ENCODE measurements at regions not wholly inside any gene's neighbourhood (a gene's known extent, or its start where the extent isn't known, plus 50 kb on each side); places are given as distances from the start of the nearest gene placed in this dataset.

DNA sequence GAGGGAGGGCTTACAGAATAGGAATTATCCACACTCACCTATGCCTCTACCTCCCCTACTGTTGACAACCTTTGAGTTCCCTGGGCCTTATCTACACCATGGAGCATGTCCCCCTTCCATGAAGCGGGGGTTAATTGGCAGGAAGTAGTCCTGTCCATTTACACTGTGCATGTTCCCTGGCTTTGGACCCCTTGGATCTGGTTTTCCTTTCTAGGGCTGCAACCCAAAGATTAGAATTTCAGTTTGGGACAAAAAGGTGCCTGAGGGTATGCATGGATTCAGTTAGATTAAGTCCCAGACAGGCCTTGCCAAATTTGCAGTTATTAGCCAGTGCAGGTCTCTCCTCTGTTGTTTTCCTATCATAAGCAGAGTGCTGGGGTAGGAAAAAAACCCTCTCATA lies 180.3 kb downstream of the CMPK2 start:
- Histone ChIP-seq H3K9ac (ENCODE audit: control insufficient read depth, extremely low read depth, insufficient read depth, low read length) (no peak overlapping the region), H3K36me3 (ENCODE audit: control insufficient read depth in 2 of 2, extremely low read depth in 1 of 2, insufficient read depth in 2 of 2, low read length in 2 of 2) (no peaks in the 10 kb centered on the region), H3K27me3 (ENCODE audit: control insufficient read depth, extremely low read depth, insufficient read depth, low read length) (no peaks in the 10 kb centered on the region), H3K4me3 (ENCODE audit: control insufficient read depth in 2 of 3, extremely low read depth in 1 of 3, insufficient read depth in 2 of 3, low read depth in 1 of 3, low read length in 3 of 3) (no peak overlapping the region), H4K20me1 (ENCODE audit: control insufficient read depth, extremely low read depth, insufficient read depth, low read length) (no peaks in the 10 kb centered on the region), H3K9me1 (ENCODE audit: control insufficient read depth, extremely low read depth, insufficient read depth, low read length) (no peaks in the 10 kb centered on the region), H3K4me2 (ENCODE audit: control insufficient read depth, extremely low read depth, insufficient read depth, low read depth, low read length) (no peak overlapping the region), H3K27ac (ENCODE audit: control insufficient read depth, insufficient read depth, low read length) (no peak overlapping the region), H3K9me3 (ENCODE audit: control insufficient read depth, low read depth, low read length) (no peaks in the 10 kb centered on the region), H3K79me2 (ENCODE audit: control insufficient read depth, insufficient read depth, low read length) (no peaks in the 10 kb centered on the region), H2AFZ (ENCODE audit: control insufficient read depth, low read length) (no peak overlapping the region), H3K4me1 (ENCODE audit: control insufficient read depth, extremely low read depth, insufficient read depth, low read length) (no peaks in the 10 kb centered on the region)
- FAIRE-seq (no peak), DNase-seq (ENCODE audit: low read depth, low spot score) (no peak)
- TF ChIP-seq, protein P1, sequence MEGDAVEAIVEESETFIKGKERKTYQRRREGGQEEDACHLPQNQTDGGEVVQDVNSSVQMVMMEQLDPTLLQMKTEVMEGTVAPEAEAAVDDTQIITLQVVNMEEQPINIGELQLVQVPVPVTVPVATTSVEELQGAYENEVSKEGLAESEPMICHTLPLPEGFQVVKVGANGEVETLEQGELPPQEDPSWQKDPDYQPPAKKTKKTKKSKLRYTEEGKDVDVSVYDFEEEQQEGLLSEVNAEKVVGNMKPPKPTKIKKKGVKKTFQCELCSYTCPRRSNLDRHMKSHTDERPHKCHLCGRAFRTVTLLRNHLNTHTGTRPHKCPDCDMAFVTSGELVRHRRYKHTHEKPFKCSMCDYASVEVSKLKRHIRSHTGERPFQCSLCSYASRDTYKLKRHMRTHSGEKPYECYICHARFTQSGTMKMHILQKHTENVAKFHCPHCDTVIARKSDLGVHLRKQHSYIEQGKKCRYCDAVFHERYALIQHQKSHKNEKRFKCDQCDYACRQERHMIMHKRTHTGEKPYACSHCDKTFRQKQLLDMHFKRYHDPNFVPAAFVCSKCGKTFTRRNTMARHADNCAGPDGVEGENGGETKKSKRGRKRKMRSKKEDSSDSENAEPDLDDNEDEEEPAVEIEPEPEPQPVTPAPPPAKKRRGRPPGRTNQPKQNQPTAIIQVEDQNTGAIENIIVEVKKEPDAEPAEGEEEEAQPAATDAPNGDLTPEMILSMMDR (optimal IDR thresholded peaks at IDR 0.05 in 1 of 3, IDR thresholded peaks at IDR 0.05 in 1 of 3, conservative IDR thresholded peaks at IDR 0.05 in 1 of 3; ENCODE audit: extremely low read depth in 1 of 3, insufficient read depth in 2 of 3, low read length in 3 of 3) = no peak
- TF ChIP-seq EZH2 (IDR thresholded peaks at IDR 0.05; ENCODE audit: low read length) = no peak
- dilution Hi-C loops (cut with MboI; ENCODE audit: extremely low pct_ligation_motif_present, low sequenced_read_pairs) = no loop called here

- DNase-seq (ENCODE audit: low read depth, low spot score) = no peak
These were observed 173.7 kb downstream of the CMPK2 start for GRCh38 chr2:6692056-6692455.

More at GRCh38 chr2:6692056-6692455, 173.7 kb downstream of the CMPK2 start:
- TF ChIP-seq EZH2 (IDR thresholded peaks at IDR 0.05; ENCODE audit: low read length) = no peak
- TF ChIP-seq, protein P1 (optimal IDR thresholded peaks at IDR 0.05 in 1 of 3, IDR thresholded peaks at IDR 0.05 in 1 of 3, conservative IDR thresholded peaks at IDR 0.05 in 1 of 3; ENCODE audit: extremely low read depth in 1 of 3, insufficient read depth in 2 of 3, low read length in 3 of 3) = no peak
- no peak overlapping the region for H3K4me3 ChIP-seq (ENCODE audit: control insufficient read depth in 2 of 3, extremely low read depth in 1 of 3, insufficient read depth in 2 of 3, low read depth in 1 of 3, low read length in 3 of 3)
- H3K4me1 ChIP-seq (ENCODE audit: control insufficient read depth, extremely low read depth, insufficient read depth, low read length) = no peaks in the 10 kb centered on the region
- no peaks in the 10 kb centered on the region for H3K27me3 ChIP-seq (ENCODE audit: control insufficient read depth, extremely low read depth, insufficient read depth, low read length)
- H3K27ac ChIP-seq (ENCODE audit: control insufficient read depth, insufficient read depth, low read length) = no peak overlapping the region
- dilution Hi-C loops (cut with MboI; ENCODE audit: extremely low pct_ligation_motif_present, low sequenced_read_pairs) = no loop called here
- H3K9ac ChIP-seq (ENCODE audit: control insufficient read depth, extremely low read depth, insufficient read depth, low read length) = no peak overlapping the region
- H3K9me3 ChIP-seq (ENCODE audit: control insufficient read depth, low read depth, low read length) = no peaks in the 10 kb centered on the region
- H3K36me3 ChIP-seq (ENCODE audit: control insufficient read depth in 2 of 2, extremely low read depth in 1 of 2, insufficient read depth in 2 of 2, low read length in 2 of 2) = no peaks in the 10 kb centered on the region
- no peak overlapping the region for H2AFZ ChIP-seq (ENCODE audit: control insufficient read depth, low read length)
- no peaks in the 10 kb centered on the region for H4K20me1 ChIP-seq (ENCODE audit: control insufficient read depth, extremely low read depth, insufficient read depth, low read length)
- no peaks in the 10 kb centered on the region for H3K9me1 ChIP-seq (ENCODE audit: control insufficient read depth, extremely low read depth, insufficient read depth, low read length)
- no peak for FAIRE-seq
- no peak overlapping the region for H3K4me2 ChIP-seq (ENCODE audit: control insufficient read depth, extremely low read depth, insufficient read depth, low read depth, low read length)
- no peaks in the 10 kb centered on the region for H3K79me2 ChIP-seq (ENCODE audit: control insufficient read depth, insufficient read depth, low read length)
